PC-3 (cell line): ENCODE measurements at regions not wholly inside any gene's neighbourhood (a gene's known extent, or its start where the extent isn't known, plus 50 kb on each side); places are given as distances from the start of the nearest gene placed in this dataset.
"Not testable (repeated sequence)": the region's sequence is repeated elsewhere in the genome, so short reads cannot be mapped to it uniquely, and the experiment has no call there.

Source experiments
- ATAC-seq: fragments of 200-7000 bp; cut with Tn5 transposase; 2 replicates; pipeline ENCODE4 v1.9.1; 2020; ENCODE audit warnings: mild to moderate bottlenecking, moderate library complexity
- BruUV-seq: library from RNA; stranded (reverse); fragments of 400-500 nt; replicated peaks from 2 replicates; lab custom pipeline; 2021; lab: Mats Ljungman, UMichigan
- CTCF ChIA-PET: fragments of 300-600 bp; sonication (Branson Sonifier 250); formaldehyde crosslinking; loops from one replicate; lab custom pipeline; 2022; ENCODE audit warnings: antibody characterized with exemption; lab: Charles Lee
- POLR2A ChIA-PET: fragments of 300-600 bp; sonication (Branson Sonifier 250); formaldehyde crosslinking; loops from one replicate; lab custom pipeline; 2022; ENCODE audit warnings: antibody characterized with exemption; ENCODE audit not compliant: unreplicated experiment; lab: Charles Lee
- DNase-seq: peaks from one replicate; pipeline ENCODE4 v3.0.0-alpha.2; 2015
- H2AFZ ChIP-seq: fragments of 300-600 bp; sonication (generic); 2 replicates; pipeline ENCODE4 v1.6.0; 2016; ENCODE audit warnings: antibody characterized with exemption, low read length
- H3F3A ChIP-seq: fragments of 300-600 bp; sonication (generic); one replicate; pipeline ENCODE4 v1.6.0; 2017; ENCODE audit warnings: antibody characterized with exemption, low read length, control low read depth, mild to moderate bottlenecking; ENCODE audit not compliant: unreplicated experiment
- H3K27ac ChIP-seq: fragments of 300-600 bp; sonication (generic); 2 replicates; pipeline ENCODE4 v1.5.1; 2016; ENCODE audit warnings: mild to moderate bottlenecking, low read length
- H3K27me3 ChIP-seq: fragments of 300-600 bp; sonication (generic); 2 replicates; pipeline ENCODE4 v1.6.1; 2016; ENCODE audit warnings: low read length, mixed read lengths
- H3K36me3 ChIP-seq: fragments of 300-600 bp; sonication (generic); 2 replicates; pipeline ENCODE4 v1.6.1; 2016; ENCODE audit warnings: low read depth, mixed run types, low read length, mixed read lengths
- H3K4me1 ChIP-seq: fragments of 300-600 bp; sonication (generic); 2 replicates; pipeline ENCODE4 v1.5.1; 2016; ENCODE audit warnings: low read length; ENCODE audit not compliant: insufficient read depth
- H3K4me2 ChIP-seq: fragments of 300-600 bp; sonication (generic); 2 replicates; pipeline ENCODE4 v1.6.0; 2016; ENCODE audit warnings: low read length
- H3K4me3 ChIP-seq: fragments of 300-600 bp; sonication (generic); 2 replicates; pipeline ENCODE4 v1.5.1; 2016; ENCODE audit warnings: mild to moderate bottlenecking, low read length, mixed read lengths
- H3K79me2 ChIP-seq: fragments of 300-600 bp; sonication (generic); 2 replicates; pipeline ENCODE4 v1.6.1; 2017; ENCODE audit warnings: low read length, mixed read lengths
- H3K9ac ChIP-seq: fragments of 300-600 bp; sonication (generic); 2 replicates; pipeline ENCODE4 v1.6.0; 2016; ENCODE audit warnings: mild to moderate bottlenecking, low read length
- H3K9me2 ChIP-seq: fragments of 300-600 bp; sonication (generic); replicated peaks from 2 replicates; pipeline ENCODE4 v1.6.1; 2016; ENCODE audit warnings: mixed run types, low read length, mixed read lengths
- H3K9me3 ChIP-seq: fragments of 300-600 bp; sonication (generic); 2 replicates; pipeline ENCODE4 v1.6.1; 2016; ENCODE audit warnings: low read length, mixed read lengths
- H4K20me1 ChIP-seq: fragments of 300-600 bp; sonication (generic); 2 replicates; pipeline ENCODE4 v1.6.1; 2016; ENCODE audit warnings: low read length, mixed read lengths
- EZH2 ChIP-seq: fragments of 300-600 bp; sonication (generic); IDR thresholded peaks from one replicate; pipeline ENCODE4 v1.6.1; 2017; ENCODE audit warnings: antibody characterized with exemption, mild to moderate bottlenecking, low read length; ENCODE audit not compliant: unreplicated experiment
- EZH2phosphoT487 ChIP-seq: fragments of 300-600 bp; sonication (generic); IDR thresholded peaks from 2 replicates; pipeline ENCODE4 v1.6.1; 2018; ENCODE audit warnings: mild to moderate bottlenecking, antibody characterized with exemption, low read length, borderline replicate concordance
- intact Hi-C: fragments of 100-400 bp; cut with micrococcal nuclease; formaldehyde crosslinking; loops from 2 replicates; pipeline ENCODE4 v1.9.0; 2023
- TF ChIP-seq, protein P1 (sequence below): fragments of 300-600 bp; sonication (generic); conservative IDR thresholded peaks from 2 replicates; pipeline ENCODE4 v1.5.1; 2017; ENCODE audit warnings: antibody characterized with exemption, low read depth, mild to moderate bottlenecking, low read length

DNA sequence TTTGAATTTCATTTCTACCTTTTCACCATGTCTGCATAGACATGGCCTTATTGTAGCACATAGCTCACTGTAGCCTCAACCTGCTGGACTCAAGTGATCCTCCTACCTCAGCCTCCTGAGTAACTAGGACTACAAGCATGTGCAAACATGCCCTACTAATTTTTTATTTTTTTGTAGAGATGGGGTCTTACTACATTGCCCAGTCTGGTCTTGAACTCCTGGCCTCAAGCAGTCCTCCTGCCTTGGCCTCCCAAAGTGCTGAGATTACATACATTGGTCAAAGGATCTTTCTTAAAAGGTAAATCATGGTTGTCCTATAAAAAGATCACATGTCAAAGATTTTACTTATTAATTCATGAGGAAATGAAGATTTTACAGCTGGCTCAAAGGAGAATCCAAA is 57.2 kb upstream of the GOLGA8B start:
- Histone ChIP-seq H3K27me3 (no peaks in the 10 kb centered on the region), H3K4me3 (no peak overlapping the region), H2AFZ (no peak overlapping the region), H3K9me3 (0 out of 2 replicates have a peak, but pooled peaks cover 4% of the 10 kb centered on the region), H3F3A (no peaks in the 10 kb centered on the region), H3K9me2 (no peaks in the 10 kb centered on the region), H3K79me2 (no peaks in the 10 kb centered on the region), H3K4me2 (no peak overlapping the region), H4K20me1 (no peaks in the 10 kb centered on the region), H3K4me1 (peaks cover 4% of the 10 kb centered on the region; the same call in 1 of the 2 replicates), H3K27ac (no peak overlapping the region), H3K36me3 (no peaks in the 10 kb centered on the region), H3K9ac (no peak overlapping the region)
- CTCF ChIA-PET = no interaction called here
- TF ChIP-seq EZH2 = no peak
- TF ChIP-seq, protein P1, sequence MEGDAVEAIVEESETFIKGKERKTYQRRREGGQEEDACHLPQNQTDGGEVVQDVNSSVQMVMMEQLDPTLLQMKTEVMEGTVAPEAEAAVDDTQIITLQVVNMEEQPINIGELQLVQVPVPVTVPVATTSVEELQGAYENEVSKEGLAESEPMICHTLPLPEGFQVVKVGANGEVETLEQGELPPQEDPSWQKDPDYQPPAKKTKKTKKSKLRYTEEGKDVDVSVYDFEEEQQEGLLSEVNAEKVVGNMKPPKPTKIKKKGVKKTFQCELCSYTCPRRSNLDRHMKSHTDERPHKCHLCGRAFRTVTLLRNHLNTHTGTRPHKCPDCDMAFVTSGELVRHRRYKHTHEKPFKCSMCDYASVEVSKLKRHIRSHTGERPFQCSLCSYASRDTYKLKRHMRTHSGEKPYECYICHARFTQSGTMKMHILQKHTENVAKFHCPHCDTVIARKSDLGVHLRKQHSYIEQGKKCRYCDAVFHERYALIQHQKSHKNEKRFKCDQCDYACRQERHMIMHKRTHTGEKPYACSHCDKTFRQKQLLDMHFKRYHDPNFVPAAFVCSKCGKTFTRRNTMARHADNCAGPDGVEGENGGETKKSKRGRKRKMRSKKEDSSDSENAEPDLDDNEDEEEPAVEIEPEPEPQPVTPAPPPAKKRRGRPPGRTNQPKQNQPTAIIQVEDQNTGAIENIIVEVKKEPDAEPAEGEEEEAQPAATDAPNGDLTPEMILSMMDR = no peak
- TF ChIP-seq EZH2phosphoT487 = no peak
- no TSS peak for BruUV-seq
- ATAC-seq (no peak), DNase-seq (no peak)
- POLR2A ChIA-PET = no interaction called here
- intact Hi-C loops = no loop called here

DNA sequence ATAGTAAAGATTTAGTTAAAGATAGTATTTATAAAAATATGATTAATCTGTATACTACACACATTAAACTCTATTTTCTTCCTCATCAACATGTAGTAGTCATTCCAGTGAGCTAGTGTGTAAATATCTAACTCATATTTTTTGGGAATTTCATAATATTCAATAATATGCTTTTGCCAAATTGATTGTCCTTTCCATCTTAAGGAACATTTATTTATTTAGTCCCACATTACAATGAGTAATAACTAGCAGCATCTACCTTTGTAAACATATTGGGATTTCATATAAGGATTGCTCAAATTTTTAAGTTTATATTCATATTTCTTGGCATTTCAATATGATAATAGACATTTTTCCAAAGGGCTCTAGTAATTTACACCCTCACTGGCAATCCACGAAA is 53.9 kb upstream of the GOLGA8B start:
- H3K4me1 ChIP-seq = peaks cover 4% of the 10 kb centered on the region; the same call in 1 of the 2 replicates
- no peaks in the 10 kb centered on the region for H3K79me2 ChIP-seq
- no TSS peak for BruUV-seq
- H3K27ac ChIP-seq = no peak overlapping the region
- ATAC-seq = peak; percentile 76
- peak; percentile 51 for DNase-seq
- intact Hi-C loops = no loop called here
- H4K20me1 ChIP-seq = no peaks in the 10 kb centered on the region
- CTCF ChIA-PET = interaction anchor here (0.6 kb wide), 1 partner anchor 283 kb away, joined by 3 read pairs; no protein-coding TSS in a partner anchor
- H3K9ac ChIP-seq = no peak overlapping the region
- TF ChIP-seq EZH2phosphoT487 (no peak), EZH2 (no peak)
- TF ChIP-seq, protein P1 = no peak
- no peak overlapping the region for H3K4me3 ChIP-seq
- no peak overlapping the region for H2AFZ ChIP-seq
- peak overlapping the region; percentile 17; the same call in 1 of the 2 replicates for H3K4me2 ChIP-seq
- no peaks in the 10 kb centered on the region for H3K9me2 ChIP-seq
- POLR2A ChIA-PET = interaction anchor here (0.6 kb wide), 2 partner anchors 177 to 589 kb away, joined by 4 to 12 read pairs; no protein-coding TSS in a partner anchor
- no peaks in the 10 kb centered on the region for H3K9me3 ChIP-seq
- no peaks in the 10 kb centered on the region for H3K27me3 ChIP-seq
- no peaks in the 10 kb centered on the region for H3K36me3 ChIP-seq
- H3F3A ChIP-seq = no peaks in the 10 kb centered on the region

DNA sequence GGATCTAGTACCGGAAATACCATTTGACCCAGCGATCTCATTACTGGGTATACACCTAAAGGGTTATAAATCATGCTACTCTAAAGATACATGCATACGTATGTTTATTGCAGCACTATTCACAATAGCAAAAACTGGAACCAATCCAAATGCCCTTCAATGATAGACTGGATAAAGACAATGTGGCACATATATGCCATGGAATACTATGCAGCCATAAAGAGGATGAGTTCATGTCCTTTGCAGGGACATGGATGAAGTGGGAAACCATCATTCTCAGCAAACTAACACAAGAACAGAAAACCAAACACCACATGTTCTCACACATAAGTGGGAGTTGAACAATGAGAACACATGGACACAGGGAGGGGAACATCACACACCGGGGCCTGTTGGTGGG is 50.2 kb upstream of the GOLGA8B start:
- H3K27me3 ChIP-seq, H3K9ac ChIP-seq, ATAC-seq, H2AFZ ChIP-seq, H4K20me1 ChIP-seq, POLR2A ChIA-PET, DNase-seq, H3K27ac ChIP-seq, H3K79me2 ChIP-seq, BruUV-seq, H3K36me3 ChIP-seq, H3F3A ChIP-seq, H3K9me3 ChIP-seq, H3K4me2 ChIP-seq, H3K9me2 ChIP-seq, CTCF ChIA-PET, H3K4me3 ChIP-seq, intact Hi-C loops: not testable (repeated sequence)
- H3K4me1 ChIP-seq = peaks cover 27% of the 10 kb centered on the region
